HPDE6-E6E7 (cell line): ENCODE measurements at regions not wholly inside any gene's neighbourhood (a gene's known extent, or its start where the extent isn't known, plus 50 kb on each side); places are given as distances from the start of the nearest gene placed in this dataset.
A peak's percentile ranks its signal among the peaks of the same experiment; 100 is the strongest.
"Not testable (repeated sequence)": the region's sequence is repeated elsewhere in the genome, so short reads cannot be mapped to it uniquely, and the experiment has no call there.

Experiments used
- DNase-seq: peaks from one replicate; pipeline ENCODE4 v3.0.0; 2011; ENCODE audit warnings: missing footprints; ENCODE audit errors: extremely low spot score

DNA sequence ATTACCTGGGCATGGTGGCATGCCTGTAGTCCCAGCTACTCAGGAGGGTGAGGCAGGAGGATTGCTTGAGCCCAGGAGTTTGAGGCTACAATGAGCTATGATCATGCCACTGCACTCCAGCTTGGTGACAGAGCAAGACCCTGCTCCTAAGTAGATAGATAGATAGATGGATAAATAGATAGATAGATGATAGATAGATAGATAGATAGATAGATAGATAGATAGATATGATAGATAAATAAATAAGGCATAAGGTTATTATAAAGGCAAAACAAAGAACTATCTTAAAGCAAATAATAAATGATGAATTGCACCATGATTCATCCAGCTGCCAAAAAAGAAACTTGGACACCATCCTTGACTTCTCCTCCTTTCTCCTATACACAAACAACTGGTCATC, 82.0 kb upstream of the DLX6 start:
- not testable (repeated sequence) for DNase-seq

DNA sequence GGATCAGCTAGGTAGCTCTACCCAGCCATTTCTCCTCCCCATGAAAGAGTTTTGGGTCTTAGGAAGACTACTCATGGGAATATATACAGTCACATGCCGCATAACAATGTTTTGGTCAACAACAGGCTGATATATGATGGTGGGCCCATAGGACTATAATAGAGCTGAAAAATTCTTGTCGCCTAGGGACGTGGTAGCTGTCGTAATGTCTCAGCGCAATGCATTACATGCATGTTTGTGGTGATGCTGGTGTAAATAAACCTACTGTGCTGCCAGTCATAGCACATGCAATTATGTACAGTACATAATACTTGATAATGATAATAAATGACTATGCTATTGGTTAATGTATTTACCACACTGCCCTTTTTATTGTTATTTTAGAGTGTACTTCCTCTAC, 78.2 kb upstream of the DLX6 start:
- DNase-seq = no peak

DNA sequence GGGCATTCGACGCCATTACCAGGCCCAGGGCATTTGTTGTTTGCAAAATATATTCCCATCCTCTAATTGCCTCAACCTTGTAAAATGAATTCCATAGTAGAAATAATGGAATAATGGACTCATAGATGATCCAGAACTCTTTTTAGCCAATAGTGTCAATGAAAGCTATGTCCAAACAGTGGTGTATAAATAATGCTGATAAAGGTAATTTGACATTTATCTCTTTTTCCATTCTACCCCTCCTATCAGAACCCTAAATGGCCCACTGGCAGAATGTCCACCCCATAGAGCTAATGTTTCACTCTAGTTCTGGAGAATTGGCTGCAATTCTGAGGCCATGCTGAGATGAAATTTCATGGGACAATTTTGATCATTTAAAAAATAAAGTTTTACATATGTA, 76.4 kb upstream of the DLX6 start:
- no peak for DNase-seq

DNA sequence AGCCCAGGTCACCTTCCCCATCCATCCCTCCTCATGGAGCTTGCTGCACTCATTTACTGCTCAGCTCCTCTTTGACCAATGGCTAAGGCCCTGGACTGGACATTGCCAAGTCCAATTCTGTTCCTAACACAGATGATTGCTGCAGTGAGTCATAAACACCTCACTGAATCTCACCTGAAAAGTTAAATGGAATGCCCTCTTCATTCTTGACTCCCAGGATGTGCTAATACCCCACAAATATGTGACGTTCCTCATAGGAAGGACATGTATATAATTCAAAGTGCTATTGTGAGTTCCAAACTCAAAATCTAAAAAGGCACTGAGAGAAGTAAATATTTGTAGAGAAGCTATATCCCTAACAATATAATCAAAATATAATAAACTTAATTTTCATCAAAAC, 73.5 kb upstream of the DLX6 start:
- DNase-seq = no peak

DNA sequence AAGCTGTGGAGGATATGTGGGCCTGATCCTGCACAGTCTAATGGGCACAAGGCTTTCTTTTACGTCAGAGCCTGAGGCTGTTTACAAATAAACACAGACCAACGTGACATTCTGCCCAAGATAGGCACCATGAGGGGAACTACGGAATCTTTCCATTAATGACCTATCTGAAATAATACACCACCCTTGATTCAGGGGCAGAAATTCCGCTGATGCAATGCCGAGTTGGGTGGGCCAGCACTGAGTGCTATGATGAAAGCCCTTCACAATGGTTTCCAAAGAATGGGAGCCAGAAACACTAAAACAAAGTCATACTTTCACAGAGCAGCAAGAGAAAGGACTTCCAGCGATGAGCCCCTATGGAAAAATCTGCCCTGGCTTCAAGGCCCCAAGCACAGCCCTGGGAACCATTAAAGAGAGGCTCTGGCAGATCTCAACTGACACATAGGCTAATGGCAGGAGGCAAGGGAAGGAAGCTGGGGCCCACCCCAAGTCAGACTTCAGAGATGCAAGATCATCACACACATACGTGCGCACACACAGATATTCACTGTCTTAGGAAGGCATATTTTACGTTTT, 72.2 kb upstream of the DLX6 start:
- no peak for DNase-seq

DNA sequence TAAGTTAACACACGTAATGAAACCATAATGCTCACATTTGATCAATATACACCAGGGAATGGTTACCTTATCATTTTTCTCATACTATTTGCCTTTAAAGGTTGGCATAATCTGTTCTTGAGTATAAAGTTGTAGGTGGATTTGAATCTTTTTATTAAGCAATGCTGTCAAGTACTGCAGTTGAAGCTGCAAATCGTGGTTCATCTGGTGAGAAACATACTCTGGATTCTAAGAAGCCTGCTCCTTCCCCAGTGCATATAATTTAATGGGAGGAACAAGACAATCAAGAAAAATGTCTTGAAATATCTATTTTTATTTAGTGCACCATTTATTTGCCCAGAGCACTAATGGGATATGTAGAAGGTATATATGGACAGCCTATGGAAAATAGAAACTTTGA, 68.7 kb upstream of the DLX6 start:
- no peak for DNase-seq

DNA sequence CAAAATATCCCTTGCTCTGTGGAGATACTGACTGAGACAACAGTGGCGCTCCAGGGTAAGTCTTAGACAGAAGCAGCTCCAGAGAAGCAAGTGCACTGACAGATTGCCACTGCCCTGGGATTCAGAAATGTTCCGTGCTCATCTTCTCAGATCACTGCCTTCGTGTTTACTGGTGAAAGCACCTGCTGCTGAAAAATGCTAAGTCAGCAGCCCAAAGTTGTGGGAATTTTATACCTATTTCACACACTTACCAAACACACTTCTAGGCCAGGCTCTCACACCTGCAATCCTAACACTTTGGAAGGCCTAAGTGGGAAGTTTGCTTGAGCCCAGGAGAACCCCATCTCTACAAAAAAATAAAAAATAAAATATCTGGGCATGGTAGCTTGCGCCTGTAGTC, 63.2 kb upstream of the DLX6 start:
- DNase-seq = no peak

DNA sequence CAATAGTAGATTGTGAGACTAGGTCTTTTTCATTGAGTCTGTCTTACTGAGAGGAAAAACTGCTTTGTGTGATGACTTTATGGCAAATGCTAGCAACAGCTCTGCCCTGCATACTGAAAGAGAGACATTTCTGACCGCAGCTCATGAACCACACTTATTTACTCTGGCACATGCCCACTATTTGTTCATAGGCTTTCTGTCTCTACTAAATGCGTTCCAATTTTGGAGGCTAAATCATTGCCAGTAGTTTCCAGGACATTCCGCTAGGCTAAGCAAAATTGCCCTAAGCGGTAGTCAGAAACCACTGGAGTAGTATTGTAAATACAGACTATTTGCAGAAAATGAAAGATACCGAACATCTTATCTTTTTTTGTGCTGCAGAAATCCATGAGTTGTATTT, 55.6 kb upstream of the DLX6 start:
- DNase-seq = no peak

DNA sequence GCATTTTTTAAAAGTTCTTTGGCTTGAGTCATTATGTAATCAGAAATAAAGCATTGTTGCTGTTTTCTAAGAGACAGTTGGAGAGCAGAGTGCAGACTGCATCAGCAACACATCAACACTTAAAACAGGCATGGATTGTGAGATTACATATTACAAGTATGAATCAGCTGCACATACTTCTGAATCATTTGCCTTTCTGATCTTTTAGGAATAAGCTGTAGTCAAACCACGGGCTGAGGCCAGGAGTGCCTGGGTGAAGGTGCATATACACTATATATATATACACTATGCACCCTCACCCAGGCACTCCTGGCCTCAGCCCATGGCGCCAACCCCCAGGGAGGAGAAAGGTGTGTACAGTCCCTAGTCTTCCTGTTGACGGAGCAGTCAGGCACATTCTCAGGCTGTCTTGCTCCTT, 52.4 kb upstream of the DLX6 start:
- DNase-seq = peak; percentile 3

DNA sequence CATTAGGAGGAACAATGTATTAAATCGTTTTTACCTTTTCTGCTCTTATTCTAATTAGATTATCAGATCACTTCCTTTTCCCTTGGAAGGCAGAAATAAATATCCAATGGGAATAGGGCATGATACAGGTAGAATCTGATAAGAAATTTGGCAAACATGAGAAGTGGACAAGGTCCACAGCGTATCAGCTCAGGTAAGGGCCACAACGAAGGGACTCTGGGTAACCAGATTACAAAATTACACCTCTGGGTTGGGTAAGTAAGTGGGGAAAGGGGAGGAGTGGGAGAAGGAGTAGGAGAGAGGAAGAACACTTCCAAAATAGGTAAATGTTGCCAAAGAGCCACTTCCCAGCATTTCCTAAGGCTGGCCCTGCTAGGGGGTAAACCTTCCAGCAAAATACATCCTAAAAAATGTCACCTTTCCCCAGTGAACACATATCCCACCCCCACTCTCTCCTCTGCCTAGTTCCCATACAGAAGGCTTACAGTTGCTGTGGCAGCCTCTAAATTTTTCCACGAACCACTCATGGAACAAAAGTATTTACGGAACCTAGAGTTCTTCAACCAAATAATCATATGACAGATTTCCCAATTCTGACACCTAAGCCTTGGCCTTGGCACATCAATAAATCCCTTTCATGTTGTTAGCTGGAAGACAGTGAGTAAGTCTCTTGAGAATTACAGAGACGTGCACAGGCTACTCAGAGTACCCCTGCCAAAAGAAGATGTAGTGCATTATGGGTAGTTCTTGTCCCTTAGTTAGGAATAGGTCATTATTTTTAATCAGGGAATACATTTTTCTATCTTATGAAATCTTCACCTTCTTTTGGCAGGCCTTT, 51.5 kb upstream of the DLX6 start:
- DNase-seq = no peak
